ENCODE measurements at regions not wholly inside any gene's neighbourhood (a gene's known extent, or its start where the extent isn't known, plus 50 kb on each side); places are given as distances from the start of the nearest gene placed in this dataset.

DNA sequence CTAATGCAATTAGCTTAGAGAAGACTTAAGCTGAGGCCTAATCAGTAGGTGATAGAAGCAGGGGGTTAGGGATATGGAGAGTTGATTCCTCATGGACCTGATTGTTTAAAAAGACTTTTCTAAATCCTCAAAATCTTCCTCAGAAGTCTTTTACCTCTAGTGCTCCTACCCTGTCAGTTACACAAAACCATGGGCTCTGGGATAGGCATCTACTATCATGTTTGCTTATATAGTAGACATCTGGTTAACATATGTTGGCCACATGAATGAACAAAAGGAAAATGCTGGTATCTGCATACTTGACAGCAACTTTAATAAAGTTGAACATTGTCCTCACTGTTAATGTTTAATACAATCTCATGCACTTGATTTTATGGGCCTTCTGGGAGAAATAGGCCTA, 61.5 kb upstream of the FKBP1C start:
- intact Hi-C loops (cut with DNase I), result no loop called here
- DNase-seq, result no peak
- no peak overlapping the region for H3K4me3 ChIP-seq
- H3K36me3 ChIP-seq, result no peaks in the 10 kb centered on the region
- TF ChIP-seq POLR2A (IDR thresholded peaks at IDR 0.05), result no peak
- TF ChIP-seq, protein P1, sequence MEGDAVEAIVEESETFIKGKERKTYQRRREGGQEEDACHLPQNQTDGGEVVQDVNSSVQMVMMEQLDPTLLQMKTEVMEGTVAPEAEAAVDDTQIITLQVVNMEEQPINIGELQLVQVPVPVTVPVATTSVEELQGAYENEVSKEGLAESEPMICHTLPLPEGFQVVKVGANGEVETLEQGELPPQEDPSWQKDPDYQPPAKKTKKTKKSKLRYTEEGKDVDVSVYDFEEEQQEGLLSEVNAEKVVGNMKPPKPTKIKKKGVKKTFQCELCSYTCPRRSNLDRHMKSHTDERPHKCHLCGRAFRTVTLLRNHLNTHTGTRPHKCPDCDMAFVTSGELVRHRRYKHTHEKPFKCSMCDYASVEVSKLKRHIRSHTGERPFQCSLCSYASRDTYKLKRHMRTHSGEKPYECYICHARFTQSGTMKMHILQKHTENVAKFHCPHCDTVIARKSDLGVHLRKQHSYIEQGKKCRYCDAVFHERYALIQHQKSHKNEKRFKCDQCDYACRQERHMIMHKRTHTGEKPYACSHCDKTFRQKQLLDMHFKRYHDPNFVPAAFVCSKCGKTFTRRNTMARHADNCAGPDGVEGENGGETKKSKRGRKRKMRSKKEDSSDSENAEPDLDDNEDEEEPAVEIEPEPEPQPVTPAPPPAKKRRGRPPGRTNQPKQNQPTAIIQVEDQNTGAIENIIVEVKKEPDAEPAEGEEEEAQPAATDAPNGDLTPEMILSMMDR (IDR thresholded peaks at IDR 0.05), result no peak
- peaks cover 0 to 1% (median 0%) of the 10 kb centered on the region in 12 donors for H3K9me3 ChIP-seq
- no peak for ATAC-seq
- H3K4me1 ChIP-seq, result no peaks in the 10 kb centered on the region
- H3K27me3 ChIP-seq, result no peaks in the 10 kb centered on the region
- no peak overlapping the region for H3K27ac ChIP-seq

DNA sequence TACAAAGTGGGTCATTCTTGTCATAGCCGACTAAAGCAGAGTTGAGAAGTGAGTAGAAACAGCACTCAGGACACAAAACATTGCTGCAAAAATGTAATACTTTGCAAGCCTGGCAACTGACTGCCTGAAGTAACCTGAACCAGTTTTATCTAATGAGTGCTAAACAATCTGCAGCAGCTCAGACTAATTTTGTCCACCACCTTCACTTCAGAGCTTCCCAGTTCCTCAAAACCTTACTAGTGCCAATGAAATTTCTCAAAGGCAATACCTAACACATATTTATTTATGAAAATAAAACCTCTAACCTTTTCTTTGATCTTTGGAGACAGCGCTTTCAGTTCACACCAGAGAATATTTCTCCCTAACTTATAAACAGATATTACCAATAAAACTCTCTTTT, 56.7 kb upstream of the FKBP1C start:
- intact Hi-C loops (cut with DNase I), result no loop called here
- no peaks in the 10 kb centered on the region for H3K4me1 ChIP-seq
- no peaks in the 10 kb centered on the region for H3K36me3 ChIP-seq
- H3K4me3 ChIP-seq, result no peak overlapping the region
- 79 to 90% (median 84%) methylated on average over 2 of the region's 2 CpGs for WGBS, 4 donors
- DNase-seq, result no peak
- TF ChIP-seq, protein P1 (IDR thresholded peaks at IDR 0.05), result no peak
- no peak overlapping the region for H3K27ac ChIP-seq
- ATAC-seq, result no peak
- no peaks in the 10 kb centered on the region for H3K27me3 ChIP-seq
- H3K9me3 ChIP-seq, result no peaks in the 10 kb centered on the region
